Astrocyte (in vitro differentiated cells and primary cell): ENCODE measurements at regions not wholly inside any gene's neighbourhood (a gene's known extent, or its start where the extent isn't known, plus 50 kb on each side); places are given as distances from the start of the nearest gene placed in this dataset.

Source experiments
- DNase-seq: peaks from one replicate; pipeline ENCODE4 v3.0.0-alpha.2; 2010; ENCODE audit warnings: low read depth
- FAIRE-seq: peaks from 2 replicates; lab custom pipeline; 2011; peaks lifted over from hg19 to GRCh38; lab: Jason Lieb, UNC
- H2AFZ ChIP-seq: 2 replicates; pipeline ENCODE4 v1.6.0; 2012; ENCODE audit warnings: low read depth, low read length, inconsistent platforms
- H3K27ac ChIP-seq: 2 replicates; pipeline ENCODE4 v1.5.1; 2011; ENCODE audit warnings: low read depth, low read length, inconsistent platforms
- H3K27me3 ChIP-seq: 2 replicates; pipeline ENCODE4 v1.6.0; 2011; ENCODE audit warnings: low read length, inconsistent platforms; ENCODE audit not compliant: insufficient read depth
- H3K36me3 ChIP-seq: 2 replicates; pipeline ENCODE4 v1.5.1; 2011; ENCODE audit warnings: low read length, inconsistent platforms; ENCODE audit not compliant: insufficient read depth
- H3K4me1 ChIP-seq: 2 replicates; pipeline ENCODE4 v1.5.1; 2011; ENCODE audit warnings: low read length, inconsistent platforms; ENCODE audit not compliant: insufficient read depth
- H3K4me2 ChIP-seq: 2 replicates; pipeline ENCODE4 v1.6.0; 2012; ENCODE audit warnings: low read length, inconsistent platforms
- H3K4me3 ChIP-seq: 2 replicates; pipeline ENCODE4 v1.5.1; 2011; ENCODE audit warnings: low read depth, mild to moderate bottlenecking, low read length, inconsistent platforms; ENCODE audit not compliant: insufficient read depth
- H3K79me2 ChIP-seq: 2 replicates; pipeline ENCODE4 v1.6.0; 2012; ENCODE audit warnings: mild to moderate bottlenecking, low read length, inconsistent platforms; ENCODE audit not compliant: insufficient read depth
- H3K9ac ChIP-seq: 2 replicates; pipeline ENCODE4 v1.6.0; 2012; ENCODE audit warnings: mild to moderate bottlenecking, low read length, inconsistent platforms
- H3K9me3 ChIP-seq: 2 replicates; pipeline ENCODE4 v1.5.1; 2012; ENCODE audit warnings: low read depth, mild to moderate bottlenecking, low read length, inconsistent platforms; ENCODE audit not compliant: insufficient read depth
- H4K20me1 ChIP-seq: 2 replicates; pipeline ENCODE4 v1.6.0; 2012; ENCODE audit warnings: low read length, inconsistent platforms; ENCODE audit not compliant: insufficient read depth
- H3K27ac Mint-ChIP-seq: one replicate; pipeline ENCODE4 v1.8.0; 2021; ENCODE audit warnings: mild to moderate bottlenecking, mixed read lengths; ENCODE audit not compliant: unreplicated experiment
- H3K27me3 Mint-ChIP-seq: one replicate; pipeline ENCODE4 v1.8.0; 2021; ENCODE audit warnings: low read depth, mixed read lengths; ENCODE audit not compliant: unreplicated experiment
- H3K36me3 Mint-ChIP-seq: one replicate; pipeline ENCODE4 v1.8.0; 2021; ENCODE audit warnings: low read depth, mixed read lengths; ENCODE audit not compliant: unreplicated experiment
- H3K4me1 Mint-ChIP-seq: one replicate; pipeline ENCODE4 v1.8.0; 2021; ENCODE audit warnings: low read depth, mixed read lengths; ENCODE audit not compliant: unreplicated experiment
- H3K4me3 Mint-ChIP-seq: one replicate; pipeline ENCODE4 v1.8.0; 2021; ENCODE audit warnings: mild to moderate bottlenecking, moderate library complexity, mixed read lengths; ENCODE audit not compliant: unreplicated experiment
- H3K9me3 Mint-ChIP-seq: one replicate; pipeline ENCODE4 v1.8.0; 2021; ENCODE audit warnings: mild to moderate bottlenecking, mixed read lengths; ENCODE audit not compliant: unreplicated experiment
- CTCF ChIP-seq: IDR thresholded peaks from 2 replicates; pipeline ENCODE4 v1.5.1; 2011; ENCODE audit warnings: low read depth, mild to moderate bottlenecking, inconsistent platforms, low read length, moderate library complexity; ENCODE audit not compliant: insufficient read depth
- EZH2 ChIP-seq: IDR thresholded peaks from 2 replicates; pipeline ENCODE4 v1.6.1; 2012; ENCODE audit warnings: mild to moderate bottlenecking, low read length, inconsistent platforms; ENCODE audit not compliant: insufficient read depth

- Mint-ChIP-seq H3K27ac (no peak overlapping the region), H3K4me1 (no peaks in the 10 kb centered on the region), H3K36me3 (no peaks in the 10 kb centered on the region), H3K9me3 (no peaks in the 10 kb centered on the region), H3K4me3 (no peak overlapping the region), H3K27me3 (no peaks in the 10 kb centered on the region)
- FAIRE-seq (no peak), DNase-seq (no peak)
- H2AFZ ChIP-seq: no peak overlapping the region
- no peak overlapping the region for H3K9ac ChIP-seq
- no peaks in the 10 kb centered on the region for H3K27me3 ChIP-seq
- H3K9me3 ChIP-seq: no peaks in the 10 kb centered on the region
- H3K36me3 ChIP-seq: no peaks in the 10 kb centered on the region
- no peak overlapping the region for H3K4me2 ChIP-seq
- no peaks in the 10 kb centered on the region for H3K79me2 ChIP-seq
- no peaks in the 10 kb centered on the region for H3K4me1 ChIP-seq
- H4K20me1 ChIP-seq: no peaks in the 10 kb centered on the region
- H3K4me3 ChIP-seq: no peak overlapping the region
- H3K27ac ChIP-seq: no peak overlapping the region
- TF ChIP-seq CTCF: no peak
- no peak for TF ChIP-seq EZH2
These were observed 981.9 kb downstream of the SI start for GRCh38 chr3:164096352-164096751.

- no peaks in the 10 kb centered on the region for H3K4me1 Mint-ChIP-seq
- DNase-seq: no peak
- Histone ChIP-seq H3K27me3 (no peaks in the 10 kb centered on the region), H3K4me2 (no peak overlapping the region), H3K36me3 (no peaks in the 10 kb centered on the region), H3K9ac (no peak overlapping the region), H3K79me2 (no peaks in the 10 kb centered on the region), H3K4me1 (no peaks in the 10 kb centered on the region), H3K9me3 (no peaks in the 10 kb centered on the region), H4K20me1 (no peaks in the 10 kb centered on the region), H2AFZ (no peak overlapping the region), H3K4me3 (no peak overlapping the region), H3K27ac (no peak overlapping the region)
- no peak for TF ChIP-seq CTCF
- no peak for TF ChIP-seq EZH2
- no peaks in the 10 kb centered on the region for H3K9me3 Mint-ChIP-seq
- no peaks in the 10 kb centered on the region for H3K27me3 Mint-ChIP-seq
- FAIRE-seq: no peak
- no peak overlapping the region for H3K27ac Mint-ChIP-seq
- no peaks in the 10 kb centered on the region for H3K36me3 Mint-ChIP-seq
- no peak overlapping the region for H3K4me3 Mint-ChIP-seq
These were observed 982.3 kb downstream of the SI start for GRCh38 chr3:164095949-164096348.

GRCh38 chr3:164095279-164095678 is 983.0 kb downstream of the SI start:
- Histone ChIP-seq H3K4me3 (no peak overlapping the region), H2AFZ (no peak overlapping the region), H3K9me3 (no peaks in the 10 kb centered on the region), H3K27me3 (no peaks in the 10 kb centered on the region), H3K79me2 (no peaks in the 10 kb centered on the region), H3K4me1 (no peaks in the 10 kb centered on the region), H3K4me2 (no peak overlapping the region), H4K20me1 (no peaks in the 10 kb centered on the region), H3K9ac (no peak overlapping the region), H3K27ac (no peak overlapping the region), H3K36me3 (no peaks in the 10 kb centered on the region)
- H3K9me3 Mint-ChIP-seq: no peaks in the 10 kb centered on the region
- H3K27me3 Mint-ChIP-seq: no peaks in the 10 kb centered on the region
- no peak for DNase-seq
- FAIRE-seq: no peak
- H3K4me3 Mint-ChIP-seq: no peak overlapping the region
- no peaks in the 10 kb centered on the region for H3K36me3 Mint-ChIP-seq
- TF ChIP-seq EZH2: no peak
- no peak for TF ChIP-seq CTCF
- H3K27ac Mint-ChIP-seq: no peak overlapping the region
- H3K4me1 Mint-ChIP-seq: no peaks in the 10 kb centered on the region
